ENCODE measurements at regions not wholly inside any gene's neighbourhood (a gene's known extent, or its start where the extent isn't known, plus 50 kb on each side); places are given as distances from the start of the nearest gene placed in this dataset.

GRCh38 chr1:60908159-60908558 is 174.2 kb upstream of the NFIA start:
- TF ChIP-seq CTCF (IDR thresholded peaks at IDR 0.05), result no peak
- TF ChIP-seq POLR2A (IDR thresholded peaks at IDR 0.05), result no peak

Data from lower leg skin (tissue), 3 donors.